H1 (cell line): ENCODE measurements at regions not wholly inside any gene's neighbourhood (a gene's known extent, or its start where the extent isn't known, plus 50 kb on each side); places are given as distances from the start of the nearest gene placed in this dataset.

Experiments
- CTCF ChIA-PET: fragments of 300-600 bp; sonication (Branson Sonifier 250); formaldehyde crosslinking; loops from one replicate; lab custom pipeline; 2021; ENCODE audit not compliant: partially characterized antibody; lab: Charles Lee
- POLR2A ChIA-PET: fragments of 300-600 bp; sonication (Branson Sonifier 250); formaldehyde crosslinking; loops from one replicate; lab custom pipeline; 2021; ENCODE audit warnings: inconsistent platforms; ENCODE audit not compliant: partially characterized antibody; lab: Charles Lee
- DNase-seq, 2 experiments: peaks; one replicate each; pipeline versions ENCODE4 v3.0.0 to v3.0.0-alpha.2; 2010 to 2022; ENCODE audit warnings: low spot score in 2 of 2, low read depth in 1 of 2, mixed read lengths in 1 of 2
- FAIRE-seq: peaks from 2 replicates; lab custom pipeline; 2011; peaks lifted over from hg19 to GRCh38; lab: Jason Lieb, UNC
- H2AFZ ChIP-seq: 2 replicates; pipeline ENCODE4 v1.8.1; 2012; ENCODE audit warnings: low read length, inconsistent platforms
- H2AK5ac ChIP-seq: 2 replicates; pipeline ENCODE4 v1.6.1; 2013; ENCODE audit warnings: low read depth, low read length
- H2BK120ac ChIP-seq: replicated peaks from 2 replicates; pipeline ENCODE3; 2013; ENCODE audit warnings: low read depth, low read length, inconsistent platforms
- H2BK12ac ChIP-seq: 2 replicates; pipeline ENCODE4 v1.6.1; 2013; ENCODE audit warnings: low read depth, low read length
- H2BK15ac ChIP-seq: 2 replicates; pipeline ENCODE4 v1.6.1; 2013; ENCODE audit warnings: low read length
- H2BK20ac ChIP-seq: 2 replicates; pipeline ENCODE4 v1.6.1; 2013; ENCODE audit warnings: low read length
- H2BK5ac ChIP-seq: 2 replicates; pipeline ENCODE4 v1.6.1; 2013; ENCODE audit warnings: low read depth, low read length
- H3K14ac ChIP-seq: 2 replicates; pipeline ENCODE4 v1.6.1; 2013; ENCODE audit warnings: inconsistent platforms; ENCODE audit not compliant: insufficient read length
- H3K18ac ChIP-seq: 2 replicates; pipeline ENCODE4 v1.6.1; 2013; ENCODE audit warnings: low read length; ENCODE audit errors: extremely low read depth
- H3K23ac ChIP-seq: 2 replicates; pipeline ENCODE4 v1.6.1; 2013; ENCODE audit warnings: inconsistent platforms; ENCODE audit not compliant: insufficient read length
- H3K23me2 ChIP-seq: 2 replicates; pipeline ENCODE4 v1.6.1; 2013; ENCODE audit warnings: low read depth, low read length
- H3K27ac ChIP-seq: 2 replicates; pipeline ENCODE4 v1.6.1; 2011; ENCODE audit warnings: low read depth, low read length, inconsistent platforms
- H3K27me3 ChIP-seq, 4 experiments: replicated peaks in 1 of 4; 1 replicate in 1 of 4; 2 replicates in 3 of 4; pipeline versions ENCODE4 v1.6.1 to v1.8.1; 2011 to 2013; ENCODE audit warnings: low read length in 3 of 4, mild to moderate bottlenecking in 3 of 4, inconsistent platforms in 2 of 4, mixed read lengths in 2 of 4, moderate library complexity in 1 of 4; ENCODE audit not compliant: control insufficient read depth in 3 of 4, insufficient read depth in 3 of 4; ENCODE audit errors: extremely low read depth in 1 of 4
- H3K36me3 ChIP-seq, 4 experiments: 2 replicates each; pipeline versions ENCODE4 v1.6.1 to v1.8.1; 2011 to 2013; ENCODE audit warnings: mild to moderate bottlenecking in 4 of 4, low read length in 3 of 4, moderate library complexity in 2 of 4, control low read depth in 1 of 4, inconsistent platforms in 1 of 4; ENCODE audit not compliant: insufficient read depth in 4 of 4, control insufficient read depth in 2 of 4
- H3K4ac ChIP-seq: replicated peaks from 2 replicates; pipeline ENCODE3; 2013; ENCODE audit warnings: low read length, low read depth, mixed read lengths, inconsistent platforms; ENCODE audit not compliant: insufficient read length
- H3K4me1 ChIP-seq, 4 experiments: replicated peaks in 1 of 4; 1 replicate in 1 of 4; 2 replicates in 3 of 4; pipeline versions ENCODE4 v1.6.1 to v1.8.1; 2011 to 2013; ENCODE audit warnings: low read length in 3 of 4, inconsistent platforms in 2 of 4, mixed read lengths in 1 of 4; ENCODE audit not compliant: insufficient read depth in 4 of 4, control insufficient read depth in 3 of 4
- H3K4me2 ChIP-seq, 2 experiments: 2 replicates each; pipeline versions ENCODE4 v1.6.1 to v1.8.1; 2011 to 2013; ENCODE audit warnings: low read depth in 2 of 2, low read length in 2 of 2, control low read depth in 1 of 2, inconsistent platforms in 1 of 2, mild to moderate bottlenecking in 1 of 2; ENCODE audit not compliant: insufficient read depth in 1 of 2
- H3K4me3 ChIP-seq, 4 experiments: fragments of 200-600, 300-600 bp in 1 of 4; sonication (generic), shearing (Covaris generic), sonication (Bioruptor Twin) in 1 of 4; 2 replicates each; pipeline versions ENCODE4 v1.5.1 to v1.8.1; 2011 to 2016; ENCODE audit warnings: low read length in 4 of 4, low read depth in 3 of 4, control low read depth in 2 of 4, inconsistent platforms in 2 of 4, mild to moderate bottlenecking in 2 of 4, mixed read lengths in 1 of 4, moderate library complexity in 1 of 4; ENCODE audit not compliant: insufficient read depth in 2 of 4; ENCODE audit errors: extremely low read depth in 1 of 4
- H3K56ac ChIP-seq: replicated peaks from 2 replicates; pipeline ENCODE3; 2013; ENCODE audit warnings: low read depth, mild to moderate bottlenecking, mixed read lengths, low read length, inconsistent platforms; ENCODE audit not compliant: insufficient read length
- H3K79me1 ChIP-seq: 2 replicates; pipeline ENCODE4 v1.6.1; 2013; ENCODE audit warnings: low read depth, low read length, control low read depth
- H3K79me2 ChIP-seq, 2 experiments: 2 replicates each; pipeline versions ENCODE4 v1.6.1 to v1.8.1; 2012 to 2013; ENCODE audit warnings: low read length in 2 of 2, mild to moderate bottlenecking in 2 of 2, inconsistent platforms in 1 of 2; ENCODE audit not compliant: insufficient read depth in 2 of 2, control insufficient read depth in 1 of 2
- H3K9ac ChIP-seq, 4 experiments: replicated peaks in 1 of 4; 1 replicate in 1 of 4; 2 replicates in 3 of 4; pipeline versions ENCODE4 v1.6.1 to v1.8.1; 2011 to 2013; ENCODE audit warnings: low read depth in 3 of 4, low read length in 3 of 4, control low read depth in 2 of 4, mild to moderate bottlenecking in 2 of 4, moderate library complexity in 2 of 4, inconsistent platforms in 1 of 4; ENCODE audit errors: extremely low read depth in 1 of 4
- H3K9me3 ChIP-seq, 2 experiments: 2 replicates each; pipeline versions ENCODE4 v1.6.1 to v1.8.1; 2012 to 2013; ENCODE audit warnings: mild to moderate bottlenecking in 2 of 2, moderate library complexity in 2 of 2, control low read depth in 1 of 2, inconsistent platforms in 1 of 2, low read depth in 1 of 2, low read length in 1 of 2, mixed read lengths in 1 of 2; ENCODE audit not compliant: insufficient read depth in 2 of 2
- H4K20me1 ChIP-seq, 2 experiments: replicated peaks in 1 of 2; 2 replicates each; pipeline versions ENCODE3 to v1.8.1; 2011 to 2013; ENCODE audit warnings: inconsistent platforms in 2 of 2, low read length in 2 of 2, mild to moderate bottlenecking in 1 of 2; ENCODE audit not compliant: insufficient read depth in 2 of 2, control insufficient read depth in 1 of 2
- H4K5ac ChIP-seq: 2 replicates; pipeline ENCODE4 v1.6.1; 2013; ENCODE audit warnings: low read length, low read depth, mixed read lengths, inconsistent platforms; ENCODE audit not compliant: insufficient read length
- H4K8ac ChIP-seq: 2 replicates; pipeline ENCODE4 v1.8.0; 2013; ENCODE audit warnings: mild to moderate bottlenecking, moderate library complexity, low read length, inconsistent platforms; ENCODE audit not compliant: insufficient read depth; ENCODE audit errors: extremely low read depth
- H4K91ac ChIP-seq: replicated peaks from 2 replicates; pipeline ENCODE3; 2013; ENCODE audit warnings: low read length, mixed read lengths, inconsistent platforms; ENCODE audit not compliant: insufficient read length
- EGR1 ChIP-seq: IDR thresholded peaks from 2 replicates; pipeline ENCODE4 v1.6.1; 2011; ENCODE audit warnings: low read depth, low read length, borderline replicate concordance
- KDM5A ChIP-seq: fragments of 200-600 bp; IDR thresholded peaks from 2 replicates; pipeline ENCODE4 v1.7.1; 2012; ENCODE audit warnings: mild to moderate bottlenecking, low read length, inconsistent platforms, mixed read lengths
- RFX5 ChIP-seq: IDR thresholded peaks from 2 replicates; pipeline ENCODE4 v1.6.1; 2011; ENCODE audit warnings: low read depth, low read length, improper control_type of control experiment, borderline replicate concordance
- WGBS, 2 experiments: shearing (Covaris generic) in 1 of 2; methylation state at CpG; one replicate each; pipeline versions ENCODE4 v1.1.6 to v1.1.7; 2013 to 2015; ENCODE audit warnings: low lambda C conversion rate in 2 of 2, mixed read lengths in 2 of 2, inconsistent platforms in 1 of 2, low coverage in 1 of 2, missing lambda C conversion rate in 1 of 2; ENCODE audit not compliant: insufficient replicate concordance in 2 of 2, insufficient coverage in 1 of 2, insufficient read length in 1 of 2; ENCODE audit errors: extremely low coverage in 1 of 2, missing lambda C conversion rate in 1 of 2; 5-methylcytosine and 5-hydroxymethylcytosine counted together

DNA sequence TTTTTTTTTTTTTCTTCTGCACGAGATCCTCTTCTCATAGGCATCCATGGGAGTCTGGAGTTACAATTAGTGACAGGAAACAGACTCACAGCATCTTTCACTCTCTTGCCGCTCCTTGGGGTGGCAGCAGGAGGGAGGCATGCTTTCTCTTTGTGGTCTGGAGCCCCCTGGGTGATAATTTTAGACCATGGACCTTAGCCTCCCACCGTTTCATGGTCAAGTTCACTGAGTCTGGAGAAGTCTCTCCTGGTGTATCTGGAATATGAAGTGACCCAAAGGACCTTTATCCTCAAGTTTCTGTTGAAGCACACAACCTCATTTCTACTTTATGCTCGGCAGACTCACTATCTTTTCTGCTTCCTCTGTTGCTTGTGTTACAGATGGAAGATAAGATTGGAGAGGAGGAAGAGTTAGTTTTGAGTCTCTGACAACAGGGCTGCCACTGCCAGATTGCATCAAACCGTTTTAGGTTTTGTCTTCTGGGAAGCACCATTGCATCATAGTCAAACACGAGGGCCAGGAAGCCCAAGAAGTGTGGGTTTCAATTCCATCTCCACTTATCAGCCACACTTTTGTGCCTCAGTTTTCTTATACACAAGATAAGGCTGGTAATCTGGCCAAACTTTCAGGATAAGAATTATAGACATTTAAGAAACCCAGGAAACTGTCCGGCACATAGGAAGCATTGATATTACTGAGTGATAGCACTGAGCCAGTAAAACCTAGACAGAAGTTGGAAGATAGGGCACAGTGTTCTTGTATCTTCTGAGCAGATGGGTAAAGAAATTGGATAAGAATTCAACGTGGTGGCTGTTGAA, 62.3 kb downstream of the ADCYAP1 start:
- no peak overlapping the region for H2BK20ac ChIP-seq
- 86% methylated on average over 8 of the region's 8 CpGs; no CpG with 5 or more reads in 1 of the 2 experiments for WGBS, 2 experiments
- TF ChIP-seq EGR1 (no peak), KDM5A (no peak), RFX5 (no peak)
- H3K4me1 ChIP-seq = no peaks in the 10 kb centered on the region
- H2AK5ac ChIP-seq = no peak overlapping the region
- no peak overlapping the region for H3K18ac ChIP-seq
- no peak overlapping the region for H2BK12ac ChIP-seq
- ChIA-PET POLR2A (no interaction called here), CTCF (interaction anchor here (0.6 kb wide), 1 partner anchor 21 kb away, joined by 4 read pairs; no protein-coding TSS in a partner anchor)
- FAIRE-seq = no peak
- H2BK120ac ChIP-seq = no peak overlapping the region
- H3K9ac ChIP-seq = no peak overlapping the region
- no peaks in the 10 kb centered on the region for H3K79me1 ChIP-seq
- no peak overlapping the region for H3K4me3 ChIP-seq
- no peak overlapping the region for H2BK15ac ChIP-seq
- no peak overlapping the region for H3K27ac ChIP-seq
- H3K9me3 ChIP-seq = peaks cover 0 to 3% of the 10 kb centered on the region in 2 experiments; a peak in 1 of 4 replicates
- H4K91ac ChIP-seq = no peak overlapping the region
- DNase-seq = no peak
- H3K23me2 ChIP-seq = no peaks in the 10 kb centered on the region
- no peaks in the 10 kb centered on the region for H3K79me2 ChIP-seq
- H2AFZ ChIP-seq = no peak overlapping the region
- H3K56ac ChIP-seq = no peak overlapping the region
- no peak overlapping the region for H4K5ac ChIP-seq
- H3K36me3 ChIP-seq = no peaks in the 10 kb centered on the region
- no peak overlapping the region for H2BK5ac ChIP-seq
- H3K14ac ChIP-seq = no peak overlapping the region
- no peak overlapping the region for H4K8ac ChIP-seq
- H3K4me2 ChIP-seq = no peak overlapping the region
- H3K27me3 ChIP-seq = no peaks in the 10 kb centered on the region
- no peaks in the 10 kb centered on the region for H4K20me1 ChIP-seq
- H3K4ac ChIP-seq = no peak overlapping the region
- H3K23ac ChIP-seq = no peak overlapping the region
